ENCODE measurements at regions not wholly inside any gene's neighbourhood (a gene's known extent, or its start where the extent isn't known, plus 50 kb on each side); places are given as distances from the start of the nearest gene placed in this dataset.

DNA sequence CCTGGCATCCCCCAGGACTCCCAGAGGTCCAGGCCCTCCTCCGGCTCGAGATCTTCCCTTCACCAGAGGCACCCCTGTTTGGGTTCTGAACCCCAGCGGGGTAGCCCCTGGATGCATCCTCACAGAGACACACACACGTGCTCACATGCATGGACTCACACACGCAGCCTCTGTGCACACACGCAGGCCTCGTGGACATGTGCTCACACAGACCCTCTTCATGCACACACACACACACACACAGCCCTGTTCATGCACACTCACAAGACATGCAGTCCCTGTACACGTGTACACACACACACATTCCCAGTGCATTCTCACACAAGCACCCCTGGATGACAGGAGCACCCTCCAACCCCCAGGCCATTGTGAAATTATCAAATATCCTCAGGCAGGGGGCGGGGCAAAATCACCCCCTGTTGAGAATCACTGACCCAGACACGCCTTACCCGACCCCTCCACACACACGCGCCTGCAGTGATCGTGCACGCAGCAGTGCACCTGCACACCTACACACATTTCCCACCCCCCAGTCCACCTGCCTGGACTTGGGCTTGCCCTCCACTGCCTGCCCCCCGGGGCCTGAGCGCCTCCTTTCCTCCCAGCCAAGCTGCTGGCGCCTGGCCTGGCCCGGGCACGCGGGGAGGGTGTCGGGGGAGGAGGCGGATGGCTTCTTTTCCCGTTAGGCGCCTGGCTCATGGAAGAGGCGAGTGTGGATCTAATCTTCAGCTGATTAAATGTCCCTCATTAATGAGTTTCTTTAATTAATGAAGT, 62.6 kb downstream of the ENGASE start:
- TF ChIP-seq, protein P1, sequence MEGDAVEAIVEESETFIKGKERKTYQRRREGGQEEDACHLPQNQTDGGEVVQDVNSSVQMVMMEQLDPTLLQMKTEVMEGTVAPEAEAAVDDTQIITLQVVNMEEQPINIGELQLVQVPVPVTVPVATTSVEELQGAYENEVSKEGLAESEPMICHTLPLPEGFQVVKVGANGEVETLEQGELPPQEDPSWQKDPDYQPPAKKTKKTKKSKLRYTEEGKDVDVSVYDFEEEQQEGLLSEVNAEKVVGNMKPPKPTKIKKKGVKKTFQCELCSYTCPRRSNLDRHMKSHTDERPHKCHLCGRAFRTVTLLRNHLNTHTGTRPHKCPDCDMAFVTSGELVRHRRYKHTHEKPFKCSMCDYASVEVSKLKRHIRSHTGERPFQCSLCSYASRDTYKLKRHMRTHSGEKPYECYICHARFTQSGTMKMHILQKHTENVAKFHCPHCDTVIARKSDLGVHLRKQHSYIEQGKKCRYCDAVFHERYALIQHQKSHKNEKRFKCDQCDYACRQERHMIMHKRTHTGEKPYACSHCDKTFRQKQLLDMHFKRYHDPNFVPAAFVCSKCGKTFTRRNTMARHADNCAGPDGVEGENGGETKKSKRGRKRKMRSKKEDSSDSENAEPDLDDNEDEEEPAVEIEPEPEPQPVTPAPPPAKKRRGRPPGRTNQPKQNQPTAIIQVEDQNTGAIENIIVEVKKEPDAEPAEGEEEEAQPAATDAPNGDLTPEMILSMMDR (conservative IDR thresholded peaks at IDR 0.05; ENCODE audit: low read length), result no peak
- no peak for TF ChIP-seq EZH2phosphoT487 (IDR thresholded peaks at IDR 0.05; ENCODE audit: borderline replicate concordance)
